ENCODE measurements at regions not wholly inside any gene's neighbourhood (a gene's known extent, or its start where the extent isn't known, plus 50 kb on each side); places are given as distances from the start of the nearest gene placed in this dataset.
"Not testable (repeated sequence)": the region's sequence is repeated elsewhere in the genome, so short reads cannot be mapped to it uniquely, and the experiment has no call there.

- no peak for DNase-seq
Observed at GRCh38 chr6:8845690-8846089, 410.3 kb upstream of the SLC35B3 start.

- no peak for DNase-seq
Observed at GRCh38 chr6:8844968-8845367, 409.6 kb upstream of the SLC35B3 start.

- no peak for DNase-seq
Observed at GRCh38 chr6:8839626-8840025, 404.3 kb upstream of the SLC35B3 start.

- DNase-seq: no peak
Observed at GRCh38 chr6:8837343-8837742, 402.0 kb upstream of the SLC35B3 start.

GRCh38 chr6:8832695-8833094 lies 397.4 kb upstream of the SLC35B3 start:
- not testable (repeated sequence) for DNase-seq

- DNase-seq: no peak
Observed at GRCh38 chr6:8831366-8832152, 396.2 kb upstream of the SLC35B3 start.

GRCh38 chr6:8830794-8831193 lies 395.4 kb upstream of the SLC35B3 start:
- no peak for DNase-seq

- no peak for DNase-seq
Observed at GRCh38 chr6:8829796-8830195, 394.5 kb upstream of the SLC35B3 start.

GRCh38 chr6:8829296-8829695 lies 394.0 kb upstream of the SLC35B3 start:
- DNase-seq: no peak

- DNase-seq: no peak
Observed at GRCh38 chr6:8828376-8828775, 393.0 kb upstream of the SLC35B3 start.

- DNase-seq: no peak
Observed at GRCh38 chr6:8825726-8826125, 390.4 kb upstream of the SLC35B3 start.

GRCh38 chr6:8821981-8822381 lies 386.6 kb upstream of the SLC35B3 start:
- no peak for DNase-seq

GRCh38 chr6:8820313-8820712 lies 385.0 kb upstream of the SLC35B3 start:
- DNase-seq: no peak

- DNase-seq: no peak
Observed at GRCh38 chr6:8819446-8819845, 384.1 kb upstream of the SLC35B3 start.

- DNase-seq: no peak
Observed at GRCh38 chr6:8814440-8815000, 379.2 kb upstream of the SLC35B3 start.

GRCh38 chr6:8810325-8810724 lies 375.0 kb upstream of the SLC35B3 start:
- DNase-seq: no peak

- DNase-seq: no peak
Observed at GRCh38 chr6:8809662-8810061, 374.3 kb upstream of the SLC35B3 start.

GRCh38 chr6:8803181-8803760 lies 367.9 kb upstream of the SLC35B3 start:
- no peak for DNase-seq

- DNase-seq: not testable (repeated sequence)
Observed at GRCh38 chr6:8802397-8802796, 367.1 kb upstream of the SLC35B3 start.

GRCh38 chr6:8794420-8794819 lies 359.1 kb upstream of the SLC35B3 start:
- DNase-seq: no peak

GRCh38 chr6:8789878-8790277 lies 354.5 kb upstream of the SLC35B3 start:
- DNase-seq: no peak

GRCh38 chr6:8785223-8785622 lies 349.9 kb upstream of the SLC35B3 start:
- DNase-seq: no peak

- DNase-seq: no peak
Observed at GRCh38 chr6:8783191-8783590, 347.8 kb upstream of the SLC35B3 start.

GRCh38 chr6:8780653-8781052 lies 345.3 kb upstream of the SLC35B3 start:
- no peak for DNase-seq
